Hepatocyte (in vitro differentiated cells): ENCODE measurements at regions not wholly inside any gene's neighbourhood (a gene's known extent, or its start where the extent isn't known, plus 50 kb on each side); places are given as distances from the start of the nearest gene placed in this dataset.

ENCODE experiments used
- DNase-seq: peaks from one replicate; pipeline ENCODE4 v3.0.0-alpha.2; 2016; ENCODE audit warnings: low spot score
- H2AFZ ChIP-seq: fragments of 200-600 bp; sonication (generic); 2 replicates; pipeline ENCODE4 v1.6.0; 2016; ENCODE audit warnings: antibody characterized with exemption, mild to moderate bottlenecking
- H3K27ac ChIP-seq: fragments of 200-600 bp; sonication (generic); 2 replicates; pipeline ENCODE4 v1.5.1; 2016; ENCODE audit warnings: mild to moderate bottlenecking
- H3K27me3 ChIP-seq: fragments of 200-600 bp; sonication (generic); 2 replicates; pipeline ENCODE4 v1.6.1; 2016
- H3K36me3 ChIP-seq: fragments of 200-600 bp; sonication (generic); replicated peaks from 2 replicates; pipeline ENCODE4 v1.5.1; 2016; ENCODE audit warnings: low read depth; ENCODE audit not compliant: insufficient read depth
- H3K4me1 ChIP-seq: fragments of 200-600 bp; sonication (generic); 2 replicates; pipeline ENCODE4 v1.5.1; 2016; ENCODE audit warnings: mild to moderate bottlenecking, moderate library complexity; ENCODE audit not compliant: insufficient read depth
- H3K4me2 ChIP-seq: fragments of 200-600 bp; sonication (generic); 2 replicates; pipeline ENCODE4 v1.6.0; 2016
- H3K4me3 ChIP-seq: fragments of 200-600 bp; sonication (generic); 2 replicates; pipeline ENCODE4 v1.5.1; 2016; ENCODE audit warnings: mild to moderate bottlenecking
- H3K79me2 ChIP-seq: fragments of 200-600 bp; sonication (generic); 2 replicates; pipeline ENCODE4 v1.6.0; 2017; ENCODE audit warnings: mild to moderate bottlenecking
- H3K9me2 ChIP-seq: fragments of 200-600 bp; sonication (generic); replicated peaks from 2 replicates; pipeline ENCODE4 v1.6.0; 2017; ENCODE audit warnings: mild to moderate bottlenecking; ENCODE audit not compliant: insufficient read depth
- H3K9me3 ChIP-seq: fragments of 200-600 bp; sonication (generic); 2 replicates; pipeline ENCODE4 v1.5.1; 2016; ENCODE audit warnings: low read depth, mild to moderate bottlenecking
- H4K20me1 ChIP-seq: fragments of 200-600 bp; sonication (generic); 2 replicates; pipeline ENCODE4 v1.6.0; 2016; ENCODE audit warnings: mild to moderate bottlenecking; ENCODE audit not compliant: insufficient read depth, poor library complexity, severe bottlenecking
- CTCF ChIP-seq: fragments of 200-600 bp; sonication (generic); IDR thresholded peaks from 2 replicates; pipeline ENCODE4 v1.5.1; 2016; ENCODE audit warnings: antibody characterized with exemption, mild to moderate bottlenecking; ENCODE audit not compliant: poor library complexity
- EZH2 ChIP-seq: fragments of 200-600 bp; sonication (generic); IDR thresholded peaks from 2 replicates; pipeline ENCODE4 v1.6.1; 2016; ENCODE audit warnings: antibody characterized with exemption, mild to moderate bottlenecking, borderline replicate concordance
- EZH2phosphoT487 ChIP-seq: fragments of 200-600 bp; sonication (generic); IDR thresholded peaks from one replicate; pipeline ENCODE4 v1.6.1; 2018; ENCODE audit warnings: antibody characterized with exemption, mild to moderate bottlenecking, low read depth, moderate library complexity; ENCODE audit not compliant: unreplicated experiment, severe bottlenecking
- WGBS: methylation state at CpG from one replicate; pipeline ENCODE4 v1.1.6; 2016; ENCODE audit warnings: low lambda C conversion rate; ENCODE audit errors: missing lambda C conversion rate; 5-methylcytosine and 5-hydroxymethylcytosine counted together

- Histone ChIP-seq H3K27ac (no peak overlapping the region), H3K36me3 (no peaks in the 10 kb centered on the region), H3K4me3 (no peak overlapping the region), H2AFZ (no peak overlapping the region), H3K79me2 (no peaks in the 10 kb centered on the region), H3K9me3 (no peaks in the 10 kb centered on the region), H3K4me2 (no peak overlapping the region), H3K27me3 (no peaks in the 10 kb centered on the region), H4K20me1 (no peaks in the 10 kb centered on the region), H3K4me1 (no peaks in the 10 kb centered on the region), H3K9me2 (no peaks in the 10 kb centered on the region)
- DNase-seq, result no peak
- TF ChIP-seq EZH2 (no peak), CTCF (no peak), EZH2phosphoT487 (no peak)
- WGBS, result 76% methylated on average over 9 of the region's 9 CpGs
These were observed 87.9 kb upstream of the TRIO start for GRCh38 chr5:14054965-14055963.

- no peaks in the 10 kb centered on the region for H3K79me2 ChIP-seq
- no peak for DNase-seq
- no peak overlapping the region for H3K27ac ChIP-seq
- no peaks in the 10 kb centered on the region for H4K20me1 ChIP-seq
- no peaks in the 10 kb centered on the region for H3K36me3 ChIP-seq
- TF ChIP-seq CTCF (no peak), EZH2phosphoT487 (no peak), EZH2 (no peak)
- H2AFZ ChIP-seq, result no peak overlapping the region
- H3K4me3 ChIP-seq, result no peak overlapping the region
- no peaks in the 10 kb centered on the region for H3K27me3 ChIP-seq
- H3K9me2 ChIP-seq, result no peaks in the 10 kb centered on the region
- H3K4me2 ChIP-seq, result no peak overlapping the region
- H3K4me1 ChIP-seq, result no peaks in the 10 kb centered on the region
- 82% methylated on average over 9 of the region's 9 CpGs for WGBS
- H3K9me3 ChIP-seq, result no peaks in the 10 kb centered on the region
These were observed 88.9 kb upstream of the TRIO start for GRCh38 chr5:14054111-14054854.

GRCh38 chr5:14050821-14051220 is 92.3 kb upstream of the TRIO start:
- H3K79me2 ChIP-seq, result no peaks in the 10 kb centered on the region
- H3K36me3 ChIP-seq, result no peaks in the 10 kb centered on the region
- H2AFZ ChIP-seq, result no peak overlapping the region
- H3K4me2 ChIP-seq, result no peak overlapping the region
- DNase-seq, result no peak
- no peaks in the 10 kb centered on the region for H3K9me3 ChIP-seq
- H3K9me2 ChIP-seq, result no peaks in the 10 kb centered on the region
- no peaks in the 10 kb centered on the region for H3K4me1 ChIP-seq
- TF ChIP-seq CTCF (no peak), EZH2 (no peak), EZH2phosphoT487 (no peak)
- WGBS, result 54% methylated on average over 4 of the region's 4 CpGs
- no peak overlapping the region for H3K4me3 ChIP-seq
- H3K27me3 ChIP-seq, result no peaks in the 10 kb centered on the region
- no peaks in the 10 kb centered on the region for H4K20me1 ChIP-seq
- H3K27ac ChIP-seq, result no peak overlapping the region
